ENCODE measurements at regions not wholly inside any gene's neighbourhood (a gene's known extent, or its start where the extent isn't known, plus 50 kb on each side); places are given as distances from the start of the nearest gene placed in this dataset.

- DNase-seq (ENCODE audit: low spot score): no peak
- Histone ChIP-seq H3F3A (replicated peaks; ENCODE audit: low read depth) (no peaks in the 10 kb centered on the region), H3K9me2 (ENCODE audit: insufficient read depth) (peaks cover 20% of the 10 kb centered on the region; the same call in 1 of the 2 replicates), H3K4me3 (no peak overlapping the region), H3K4me2 (no peak overlapping the region), H2AFZ (no peak overlapping the region), H3K36me3 (ENCODE audit: insufficient read depth) (no peaks in the 10 kb centered on the region), H3K27ac (ENCODE audit: low read depth) (no peak overlapping the region), H3K79me2 (replicated peaks; ENCODE audit: insufficient read depth) (no peaks in the 10 kb centered on the region), H3K27me3 (ENCODE audit: insufficient read depth) (no peaks in the 10 kb centered on the region), H3K4me1 (ENCODE audit: insufficient read depth) (no peaks in the 10 kb centered on the region), H4K20me1 (replicated peaks; ENCODE audit: insufficient read depth) (no peaks in the 10 kb centered on the region)
- Mint-ChIP-seq H3K9me3 (peaks cover 27% of the 10 kb centered on the region), H3K4me3 (no peak overlapping the region), H3K27me3 (ENCODE audit: insufficient read depth, low read depth, poor library complexity) (peaks cover 3% of the 10 kb centered on the region), H3K4me1 (no peaks in the 10 kb centered on the region), H3K27ac (no peak overlapping the region), H3K36me3 (ENCODE audit: low read depth) (no peaks in the 10 kb centered on the region; the same call in 2 of the 3 replicates)
- no peak for ATAC-seq
- TF ChIP-seq ZNF331 (CRISPR knock-in tag; IDR thresholded peaks at IDR 0.05; ENCODE audit: low read depth) (no peak), EZH2 (IDR thresholded peaks at IDR 0.05; ENCODE audit: low read depth, unreplicated experiment) (no peak), POLR2AphosphoS5 (IDR thresholded peaks at IDR 0.05; ENCODE audit: low read depth) (no peak), ETS1 (IDR thresholded peaks at IDR 0.05) (no peak), EZH2phosphoT487 (IDR thresholded peaks at IDR 0.05; ENCODE audit: unreplicated experiment) (no peak), ZNF114 (CRISPR knock-in tag; IDR thresholded peaks at IDR 0.05) (no peak), STAT1 (IDR thresholded peaks at IDR 0.05; ENCODE audit: unreplicated experiment) (no peak), JUNB (IDR thresholded peaks at IDR 0.05; ENCODE audit: unreplicated experiment) (no peak), CREB1 (CRISPR knock-in tag; IDR thresholded peaks at IDR 0.05; ENCODE audit: low read depth) (no peak), NANOG (IDR thresholded peaks at IDR 0.05; ENCODE audit: borderline replicate concordance) (no peak)
- TF ChIP-seq, protein P1, sequence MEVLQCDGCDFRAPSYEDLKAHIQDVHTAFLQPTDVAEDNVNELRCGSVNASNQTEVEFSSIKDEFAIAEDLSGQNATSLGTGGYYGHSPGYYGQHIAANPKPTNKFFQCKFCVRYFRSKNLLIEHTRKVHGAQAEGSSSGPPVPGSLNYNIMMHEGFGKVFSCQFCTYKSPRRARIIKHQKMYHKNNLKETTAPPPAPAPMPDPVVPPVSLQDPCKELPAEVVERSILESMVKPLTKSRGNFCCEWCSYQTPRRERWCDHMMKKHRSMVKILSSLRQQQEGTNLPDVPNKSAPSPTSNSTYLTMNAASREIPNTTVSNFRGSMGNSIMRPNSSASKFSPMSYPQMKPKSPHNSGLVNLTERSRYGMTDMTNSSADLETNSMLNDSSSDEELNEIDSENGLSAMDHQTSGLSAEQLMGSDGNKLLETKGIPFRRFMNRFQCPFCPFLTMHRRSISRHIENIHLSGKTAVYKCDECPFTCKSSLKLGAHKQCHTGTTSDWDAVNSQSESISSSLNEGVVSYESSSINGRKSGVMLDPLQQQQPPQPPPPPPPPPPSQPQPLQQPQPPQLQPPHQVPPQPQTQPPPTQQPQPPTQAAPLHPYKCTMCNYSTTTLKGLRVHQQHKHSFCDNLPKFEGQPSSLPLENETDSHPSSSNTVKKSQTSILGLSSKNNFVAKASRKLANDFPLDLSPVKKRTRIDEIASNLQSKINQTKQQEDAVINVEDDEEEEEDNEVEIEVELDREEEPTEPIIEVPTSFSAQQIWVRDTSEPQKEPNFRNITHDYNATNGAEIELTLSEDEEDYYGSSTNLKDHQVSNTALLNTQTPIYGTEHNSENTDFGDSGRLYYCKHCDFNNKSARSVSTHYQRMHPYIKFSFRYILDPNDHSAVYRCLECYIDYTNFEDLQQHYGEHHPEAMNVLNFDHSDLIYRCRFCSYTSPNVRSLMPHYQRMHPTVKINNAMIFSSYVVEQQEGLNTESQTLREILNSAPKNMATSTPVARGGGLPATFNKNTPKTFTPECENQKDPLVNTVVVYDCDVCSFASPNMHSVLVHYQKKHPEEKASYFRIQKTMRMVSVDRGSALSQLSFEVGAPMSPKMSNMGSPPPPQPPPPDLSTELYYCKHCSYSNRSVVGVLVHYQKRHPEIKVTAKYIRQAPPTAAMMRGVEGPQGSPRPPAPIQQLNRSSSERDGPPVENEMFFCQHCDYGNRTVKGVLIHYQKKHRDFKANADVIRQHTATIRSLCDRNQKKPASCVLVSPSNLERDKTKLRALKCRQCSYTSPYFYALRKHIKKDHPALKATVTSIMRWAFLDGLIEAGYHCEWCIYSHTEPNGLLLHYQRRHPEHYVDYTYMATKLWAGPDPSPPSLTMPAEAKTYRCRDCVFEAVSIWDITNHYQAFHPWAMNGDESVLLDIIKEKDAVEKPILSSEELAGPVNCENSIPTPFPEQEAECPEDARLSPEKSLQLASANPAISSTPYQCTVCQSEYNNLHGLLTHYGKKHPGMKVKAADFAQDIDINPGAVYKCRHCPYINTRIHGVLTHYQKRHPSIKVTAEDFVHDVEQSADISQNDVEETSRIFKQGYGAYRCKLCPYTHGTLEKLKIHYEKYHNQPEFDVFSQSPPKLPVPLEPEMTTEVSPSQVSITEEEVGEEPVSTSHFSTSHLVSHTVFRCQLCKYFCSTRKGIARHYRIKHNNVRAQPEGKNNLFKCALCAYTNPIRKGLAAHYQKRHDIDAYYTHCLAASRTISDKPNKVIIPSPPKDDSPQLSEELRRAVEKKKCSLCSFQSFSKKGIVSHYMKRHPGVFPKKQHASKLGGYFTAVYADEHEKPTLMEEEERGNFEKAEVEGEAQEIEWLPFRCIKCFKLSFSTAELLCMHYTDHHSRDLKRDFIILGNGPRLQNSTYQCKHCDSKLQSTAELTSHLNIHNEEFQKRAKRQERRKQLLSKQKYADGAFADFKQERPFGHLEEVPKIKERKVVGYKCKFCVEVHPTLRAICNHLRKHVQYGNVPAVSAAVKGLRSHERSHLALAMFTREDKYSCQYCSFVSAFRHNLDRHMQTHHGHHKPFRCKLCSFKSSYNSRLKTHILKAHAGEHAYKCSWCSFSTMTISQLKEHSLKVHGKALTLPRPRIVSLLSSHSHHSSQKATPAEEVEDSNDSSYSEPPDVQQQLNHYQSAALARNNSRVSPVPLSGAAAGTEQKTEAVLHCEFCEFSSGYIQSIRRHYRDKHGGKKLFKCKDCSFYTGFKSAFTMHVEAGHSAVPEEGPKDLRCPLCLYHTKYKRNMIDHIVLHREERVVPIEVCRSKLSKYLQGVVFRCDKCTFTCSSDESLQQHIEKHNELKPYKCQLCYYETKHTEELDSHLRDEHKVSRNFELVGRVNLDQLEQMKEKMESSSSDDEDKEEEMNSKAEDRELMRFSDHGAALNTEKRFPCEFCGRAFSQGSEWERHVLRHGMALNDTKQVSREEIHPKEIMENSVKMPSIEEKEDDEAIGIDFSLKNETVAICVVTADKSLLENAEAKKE (CRISPR knock-in tag; IDR thresholded peaks at IDR 0.05): no peak
- TF ChIP-seq, protein P2, sequence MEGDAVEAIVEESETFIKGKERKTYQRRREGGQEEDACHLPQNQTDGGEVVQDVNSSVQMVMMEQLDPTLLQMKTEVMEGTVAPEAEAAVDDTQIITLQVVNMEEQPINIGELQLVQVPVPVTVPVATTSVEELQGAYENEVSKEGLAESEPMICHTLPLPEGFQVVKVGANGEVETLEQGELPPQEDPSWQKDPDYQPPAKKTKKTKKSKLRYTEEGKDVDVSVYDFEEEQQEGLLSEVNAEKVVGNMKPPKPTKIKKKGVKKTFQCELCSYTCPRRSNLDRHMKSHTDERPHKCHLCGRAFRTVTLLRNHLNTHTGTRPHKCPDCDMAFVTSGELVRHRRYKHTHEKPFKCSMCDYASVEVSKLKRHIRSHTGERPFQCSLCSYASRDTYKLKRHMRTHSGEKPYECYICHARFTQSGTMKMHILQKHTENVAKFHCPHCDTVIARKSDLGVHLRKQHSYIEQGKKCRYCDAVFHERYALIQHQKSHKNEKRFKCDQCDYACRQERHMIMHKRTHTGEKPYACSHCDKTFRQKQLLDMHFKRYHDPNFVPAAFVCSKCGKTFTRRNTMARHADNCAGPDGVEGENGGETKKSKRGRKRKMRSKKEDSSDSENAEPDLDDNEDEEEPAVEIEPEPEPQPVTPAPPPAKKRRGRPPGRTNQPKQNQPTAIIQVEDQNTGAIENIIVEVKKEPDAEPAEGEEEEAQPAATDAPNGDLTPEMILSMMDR (conservative IDR thresholded peaks at IDR 0.05; ENCODE audit: low read depth in 2 of 2): no peak
Measured at GRCh38 chr7:46446151-46446550, 525.1 kb upstream of the IGFBP3 start.
